IgD-negative memory B cell (primary cell): ENCODE measurements at regions not wholly inside any gene's neighbourhood (a gene's known extent, or its start where the extent isn't known, plus 50 kb on each side); places are given as distances from the start of the nearest gene placed in this dataset.

Source experiments
- H3K27ac Mint-ChIP-seq, 3 donors: one replicate each; pipeline ENCODE4 v1.8.0; 2020 to 2022; ENCODE audit warnings: mild to moderate bottlenecking in 3 of 3, mixed read lengths in 3 of 3, moderate library complexity in 1 of 3
- H3K27me3 Mint-ChIP-seq: one replicate; pipeline ENCODE4 v1.8.0; 2021; ENCODE audit warnings: mixed read lengths
- H3K36me3 Mint-ChIP-seq: one replicate; pipeline ENCODE4 v1.8.0; 2020; ENCODE audit warnings: mild to moderate bottlenecking, mixed read lengths
- H3K4me1 Mint-ChIP-seq, 3 donors: one replicate each; pipeline ENCODE4 v1.8.0; 2020 to 2022; ENCODE audit warnings: mixed read lengths in 3 of 3, mild to moderate bottlenecking in 1 of 3
- H3K4me3 Mint-ChIP-seq, 4 donors: one replicate each; pipeline ENCODE4 v1.8.0; 2020 to 2022; ENCODE audit warnings: mild to moderate bottlenecking in 4 of 4, mixed read lengths in 4 of 4, moderate library complexity in 3 of 4
- H3K9me3 Mint-ChIP-seq, 3 donors: one replicate each; pipeline ENCODE4 v1.8.0; 2020 to 2021; ENCODE audit warnings: mixed read lengths in 3 of 3, mild to moderate bottlenecking in 1 of 3

DNA sequence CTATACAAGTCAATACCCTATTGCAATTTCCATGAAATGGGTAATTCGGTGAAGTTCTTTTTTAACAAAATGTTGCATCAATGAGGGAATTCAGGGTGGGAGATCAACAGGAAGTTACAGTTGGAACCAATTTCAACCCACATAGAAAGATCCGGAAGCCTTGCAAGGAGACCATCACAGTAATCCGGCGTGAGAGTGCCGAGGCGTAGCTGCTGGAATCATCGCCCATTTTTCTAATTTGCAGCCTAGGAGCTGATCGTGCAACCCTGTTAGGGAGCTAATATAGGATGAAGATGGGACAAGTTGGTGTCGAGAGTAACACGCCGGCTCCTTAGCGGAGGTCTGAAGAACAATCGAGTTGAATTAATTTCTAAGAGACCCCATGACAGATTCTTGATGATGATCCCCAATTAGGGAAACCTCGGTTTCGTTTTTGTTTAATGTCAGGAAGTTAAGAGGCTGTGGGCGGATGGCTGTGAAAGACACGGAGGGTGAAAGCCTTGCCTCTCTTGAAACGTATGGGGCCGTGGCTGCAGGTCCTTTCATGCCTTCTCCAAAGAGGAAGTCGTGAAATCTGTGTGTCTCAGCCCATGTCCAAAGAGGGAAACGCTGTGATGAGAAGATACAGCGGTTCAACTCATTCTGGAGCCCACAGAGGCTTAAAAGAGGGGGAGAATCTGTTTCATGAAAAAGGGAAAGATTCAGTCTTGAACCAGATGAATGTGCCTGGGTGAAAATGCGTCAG, 51.2 kb upstream of the CARD11 start:
- no peaks in the 10 kb centered on the region for H3K36me3 Mint-ChIP-seq
- peak overlapping the region; percentile 62 to 98 (median 96) for H3K27ac Mint-ChIP-seq
- no peaks in the 10 kb centered on the region for H3K27me3 Mint-ChIP-seq
- peak overlapping the region; percentile 54 to 93 (median 83) for H3K4me3 Mint-ChIP-seq
- no peaks in the 10 kb centered on the region for H3K9me3 Mint-ChIP-seq
- peaks cover 29 to 36% (median 31%) of the 10 kb centered on the region in 3 donors for H3K4me1 Mint-ChIP-seq

GRCh38 chr7:3097734-3098133, 54.1 kb upstream of the CARD11 start:
- Mint-ChIP-seq H3K27me3 (no peaks in the 10 kb centered on the region), H3K4me1 (peaks cover 18 to 28% (median 20%) of the 10 kb centered on the region in 3 donors), H3K27ac (no peak overlapping the region), H3K36me3 (no peaks in the 10 kb centered on the region), H3K9me3 (no peaks in the 10 kb centered on the region), H3K4me3 (no peak overlapping the region)

- H3K4me3 Mint-ChIP-seq = no peak overlapping the region
- H3K36me3 Mint-ChIP-seq = no peaks in the 10 kb centered on the region
- no peak overlapping the region for H3K27ac Mint-ChIP-seq
- H3K9me3 Mint-ChIP-seq = peaks cover 0 to 2% (median 0%) of the 10 kb centered on the region in 3 donors
- peaks cover 0 to 3% (median 3%) of the 10 kb centered on the region in 3 donors for H3K4me1 Mint-ChIP-seq
- H3K27me3 Mint-ChIP-seq = no peaks in the 10 kb centered on the region
Observed at GRCh38 chr7:3102159-3102558, 58.5 kb upstream of the CARD11 start.

GRCh38 chr7:3103614-3104398, 60.1 kb upstream of the CARD11 start:
- peaks cover 0 to 11% (median 7%) of the 10 kb centered on the region in 3 donors for H3K4me1 Mint-ChIP-seq
- no peaks in the 10 kb centered on the region for H3K27me3 Mint-ChIP-seq
- H3K36me3 Mint-ChIP-seq = peaks cover 2% of the 10 kb centered on the region
- H3K27ac Mint-ChIP-seq = no peak overlapping the region
- peaks cover 0 to 3% (median 0%) of the 10 kb centered on the region in 3 donors for H3K9me3 Mint-ChIP-seq
- H3K4me3 Mint-ChIP-seq = no peak overlapping the region

- Mint-ChIP-seq H3K36me3 (peaks cover 2% of the 10 kb centered on the region), H3K4me1 (peaks cover 0 to 11% (median 7%) of the 10 kb centered on the region in 3 donors), H3K27me3 (peaks cover 7% of the 10 kb centered on the region), H3K4me3 (no peak overlapping the region), H3K9me3 (peaks cover 0 to 3% (median 0%) of the 10 kb centered on the region in 3 donors), H3K27ac (peak overlapping the region in 1 of 3 donors; percentile 27)
Observed at GRCh38 chr7:3105856-3106255, 62.2 kb upstream of the CARD11 start.

GRCh38 chr7:3106361-3106826, 62.7 kb upstream of the CARD11 start:
- Mint-ChIP-seq H3K36me3 (peaks cover 2% of the 10 kb centered on the region), H3K27ac (peak overlapping the region in 2 of 3 donors; percentile 16 to 23), H3K27me3 (peaks cover 10% of the 10 kb centered on the region), H3K4me3 (peak overlapping the region in 1 of 4 donors; percentile 39), H3K4me1 (peaks cover 0 to 11% (median 7%) of the 10 kb centered on the region in 3 donors), H3K9me3 (peaks cover 0 to 3% (median 0%) of the 10 kb centered on the region in 3 donors)

DNA sequence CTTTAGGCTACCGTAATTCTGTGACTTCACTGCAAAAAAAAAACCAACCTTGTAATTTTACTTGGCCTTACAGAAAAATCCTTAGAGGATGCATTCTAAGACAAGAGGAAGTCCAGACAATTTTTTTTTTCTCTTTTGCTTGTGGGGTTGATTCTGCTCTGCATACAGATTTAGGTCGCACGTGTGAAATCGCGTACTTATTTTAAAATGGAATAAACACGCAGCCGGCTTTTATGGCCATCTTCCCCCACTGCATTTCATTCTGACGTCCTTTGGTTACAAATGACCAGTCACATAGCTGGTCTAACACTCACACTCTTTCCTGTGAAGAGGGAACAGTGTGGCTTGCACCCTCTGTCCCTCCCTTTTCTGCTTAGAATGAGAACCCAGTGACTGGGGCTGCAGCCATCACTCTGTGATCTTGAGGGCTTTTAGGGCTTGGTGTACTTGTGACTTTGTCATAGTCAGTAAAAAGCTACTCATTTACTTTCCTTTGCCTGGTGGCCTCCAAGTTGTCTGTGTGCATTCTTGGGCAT, 63.6 kb upstream of the CARD11 start:
- Mint-ChIP-seq H3K4me3 (peak overlapping the region in 1 of 4 donors; percentile 70), H3K27me3 (peaks cover 10% of the 10 kb centered on the region), H3K36me3 (peaks cover 2% of the 10 kb centered on the region), H3K9me3 (peaks cover 0 to 3% (median 0%) of the 10 kb centered on the region in 3 donors), H3K4me1 (peaks cover 3 to 14% (median 7%) of the 10 kb centered on the region in 3 donors), H3K27ac (peak overlapping the region in 2 of 3 donors; percentile 52 to 87)

DNA sequence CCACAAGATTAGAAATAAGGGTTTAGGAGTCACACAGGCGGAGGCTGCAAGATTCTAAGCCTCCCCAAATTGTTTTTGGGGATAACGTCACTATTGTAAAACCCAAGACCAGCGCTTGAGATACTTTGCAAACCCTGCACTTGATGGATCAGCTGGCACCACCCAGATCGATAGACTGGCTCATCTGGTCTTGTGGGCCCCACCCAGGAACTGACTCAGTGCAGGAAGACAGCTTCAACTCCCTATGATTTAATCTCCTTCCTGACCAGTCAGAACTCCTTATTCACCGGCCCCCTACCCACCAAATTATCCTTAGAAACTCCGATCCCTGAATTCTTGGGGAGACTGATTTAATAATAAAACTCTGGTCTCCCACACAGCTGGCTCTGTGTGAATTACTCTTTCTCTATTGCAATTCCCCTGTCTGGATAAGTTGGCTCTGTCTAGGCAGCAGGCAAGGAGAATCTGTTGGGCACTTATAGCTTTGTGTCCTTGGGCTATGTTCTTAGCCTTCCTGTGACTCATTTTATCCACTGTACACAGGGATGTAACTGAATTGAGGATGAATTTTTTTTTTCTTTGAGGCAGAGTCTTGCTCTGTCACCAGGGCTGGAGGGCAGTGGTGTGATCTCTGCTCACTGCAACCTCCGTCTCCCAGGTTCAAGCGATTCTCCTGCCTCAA, 64.4 kb upstream of the CARD11 start:
- Mint-ChIP-seq H3K4me3 (peak overlapping the region in 1 of 4 donors; percentile 82), H3K27ac (peak overlapping the region in 2 of 3 donors; percentile 52 to 87)

GRCh38 chr7:3109311-3109915, 65.7 kb upstream of the CARD11 start:
- peaks cover 7 to 18% (median 7%) of the 10 kb centered on the region in 3 donors for H3K4me1 Mint-ChIP-seq
- H3K9me3 Mint-ChIP-seq = peaks cover 0 to 6% (median 1%) of the 10 kb centered on the region in 3 donors
- no peak overlapping the region for H3K27ac Mint-ChIP-seq
- no peak overlapping the region for H3K4me3 Mint-ChIP-seq
- peaks cover 10% of the 10 kb centered on the region for H3K27me3 Mint-ChIP-seq
- peaks cover 3% of the 10 kb centered on the region for H3K36me3 Mint-ChIP-seq

More for the DNA sequence above, 64.4 kb upstream of the CARD11 start:
- Mint-ChIP-seq H3K27me3 (peaks cover 10% of the 10 kb centered on the region), H3K9me3 (peaks cover 0 to 3% (median 0%) of the 10 kb centered on the region in 3 donors), H3K4me1 (peaks cover 7 to 18% (median 7%) of the 10 kb centered on the region in 3 donors), H3K36me3 (peaks cover 2% of the 10 kb centered on the region)

DNA sequence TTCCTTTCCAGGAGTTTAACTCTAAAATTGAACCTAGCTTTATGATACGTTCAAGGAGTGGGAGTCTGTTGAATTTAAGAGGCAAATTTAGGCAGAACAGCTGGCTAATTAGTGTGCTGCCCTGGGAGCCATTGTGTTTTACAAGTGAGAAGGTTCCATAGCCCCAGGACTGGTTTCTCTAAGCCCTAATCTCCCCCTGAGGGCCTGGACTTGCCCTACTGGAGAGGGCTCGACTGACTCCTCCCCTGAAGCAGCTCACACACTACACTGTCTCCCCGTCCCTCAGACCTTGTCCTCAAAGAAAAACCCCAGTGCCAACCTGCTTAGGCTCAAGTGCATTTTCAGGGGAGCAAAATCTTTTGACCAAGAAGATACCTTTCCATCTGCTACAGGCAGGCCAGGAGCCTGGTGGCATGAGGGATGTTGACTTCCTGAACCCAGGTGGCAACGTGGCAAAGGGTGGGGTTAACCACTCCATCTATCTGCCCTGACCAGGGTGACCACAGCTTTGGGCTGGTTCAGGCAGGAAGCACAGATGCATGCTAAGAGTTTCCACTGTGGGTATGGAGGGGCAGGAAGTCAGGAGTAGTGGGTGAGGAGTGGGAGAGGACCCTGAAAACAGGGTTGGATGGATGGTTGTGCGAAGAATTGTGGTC, 68.9 kb upstream of the CARD11 start:
- Mint-ChIP-seq H3K4me3 (no peak overlapping the region), H3K9me3 (peaks cover 0 to 6% (median 5%) of the 10 kb centered on the region in 3 donors), H3K27me3 (peaks cover 24% of the 10 kb centered on the region), H3K36me3 (peaks cover 2% of the 10 kb centered on the region), H3K4me1 (peaks cover 0 to 13% (median 7%) of the 10 kb centered on the region in 3 donors), H3K27ac (no peak overlapping the region)

DNA sequence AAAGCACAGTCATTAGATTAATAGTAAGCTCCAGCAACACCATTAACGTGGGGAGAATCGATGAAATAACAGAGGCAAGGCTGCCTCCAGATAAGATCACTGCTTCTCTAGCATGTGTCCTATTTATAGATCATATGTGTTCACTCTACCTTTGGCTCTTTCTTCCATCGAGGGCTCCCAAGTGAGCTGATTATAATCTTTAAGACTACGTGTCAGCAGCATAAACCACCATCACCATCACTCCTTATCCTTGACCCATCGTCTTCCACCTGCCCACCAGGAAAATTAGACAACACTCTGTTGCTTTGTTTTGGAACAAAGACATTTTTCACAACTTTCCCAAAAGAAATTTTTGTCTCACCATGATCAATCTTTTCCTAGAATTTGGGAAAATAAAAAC, 71.2 kb upstream of the CARD11 start:
- H3K9me3 Mint-ChIP-seq = peaks cover under 1 to 7% (median 3%) of the 10 kb centered on the region in 3 donors
- peak overlapping the region in 1 of 4 donors; percentile 63 for H3K4me3 Mint-ChIP-seq
- peaks cover 0 to 14% (median 7%) of the 10 kb centered on the region in 3 donors for H3K4me1 Mint-ChIP-seq
- H3K27me3 Mint-ChIP-seq = peaks cover 22% of the 10 kb centered on the region
- peaks cover 2% of the 10 kb centered on the region for H3K36me3 Mint-ChIP-seq
- H3K27ac Mint-ChIP-seq = no peak overlapping the region

DNA sequence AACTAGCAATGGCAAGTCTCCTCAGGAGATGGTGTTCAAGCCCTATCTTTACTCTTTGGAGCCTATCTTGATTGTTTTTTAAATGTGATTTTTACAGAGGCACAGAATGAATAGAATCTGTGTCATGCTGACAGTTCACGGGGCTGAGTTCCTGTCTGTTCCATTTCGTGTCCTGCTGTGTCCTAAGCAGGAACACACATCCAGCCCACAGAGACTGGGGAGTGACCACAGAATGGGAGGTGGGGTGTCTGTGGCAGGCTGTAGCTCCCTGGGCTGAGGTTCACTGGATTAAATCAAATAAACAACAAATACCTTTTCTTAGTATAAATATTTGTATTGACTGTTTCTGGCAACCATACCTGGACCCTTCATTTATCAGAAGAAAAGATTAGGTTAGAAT, 73.4 kb upstream of the CARD11 start:
- Mint-ChIP-seq H3K4me3 (peak overlapping the region in 2 of 4 donors; percentile 77 to 89), H3K27me3 (peaks cover 21% of the 10 kb centered on the region), H3K9me3 (peaks cover 3 to 11% (median 6%) of the 10 kb centered on the region in 3 donors), H3K4me1 (peaks cover 0 to 13% (median 7%) of the 10 kb centered on the region in 3 donors), H3K36me3 (peaks cover 4% of the 10 kb centered on the region), H3K27ac (no peak overlapping the region)

GRCh38 chr7:3117488-3118231, 74.0 kb upstream of the CARD11 start:
- Mint-ChIP-seq H3K4me3 (peak overlapping the region in 2 of 4 donors; percentile 87 to 89), H3K4me1 (peaks cover 0 to 9% (median 4%) of the 10 kb centered on the region in 3 donors), H3K9me3 (peaks cover 3 to 11% (median 6%) of the 10 kb centered on the region in 3 donors), H3K27ac (no peak overlapping the region), H3K36me3 (peaks cover 4% of the 10 kb centered on the region), H3K27me3 (peaks cover 23% of the 10 kb centered on the region)
